ENCODE measurements at regions not wholly inside any gene's neighbourhood (a gene's known extent, or its start where the extent isn't known, plus 50 kb on each side); places are given as distances from the start of the nearest gene placed in this dataset.

- no peaks in the 10 kb centered on the region for H3K9me1 ChIP-seq (replicated peaks; ENCODE audit: control insufficient read depth, extremely low read depth, insufficient read depth, low read length)
- H3K36me3 ChIP-seq (ENCODE audit: control insufficient read depth in 2 of 2, extremely low read depth in 1 of 2, insufficient read depth in 2 of 2, low read length in 2 of 2): no peaks in the 10 kb centered on the region
- no peaks in the 10 kb centered on the region for H3K9me3 ChIP-seq (replicated peaks; ENCODE audit: control insufficient read depth, insufficient read depth, low read length)
- no peaks in the 10 kb centered on the region for H3K27me3 ChIP-seq (ENCODE audit: control insufficient read depth in 2 of 2, insufficient read depth in 2 of 2, low read length in 2 of 2)
- no TSS peak for BruUV-seq (replicated peaks)
- no peak overlapping the region for H3K27ac ChIP-seq (ENCODE audit: insufficient read depth, low read depth, low read length)
- no peaks in the 10 kb centered on the region for H3K4me1 ChIP-seq (ENCODE audit: control insufficient read depth, extremely low read depth, insufficient read depth, low read length)
- DNase-seq (ENCODE audit: low read depth, low spot score) (no peak), FAIRE-seq (no peak)
- ChIA-PET POLR2A (no interaction called here), CTCF (no interaction called here)
- no peak overlapping the region for H3K4me2 ChIP-seq (ENCODE audit: insufficient read depth, low read length)
- H3K79me2 ChIP-seq (ENCODE audit: control insufficient read depth, insufficient read depth, low read length): no peaks in the 10 kb centered on the region
- no peak overlapping the region for H3K9ac ChIP-seq (replicated peaks; ENCODE audit: extremely low read depth, insufficient read depth, low read length)
- H3K4me3 ChIP-seq (replicated peaks in 1 of 3; ENCODE audit: insufficient read depth in 1 of 3, low read depth in 1 of 3, low read length in 3 of 3): no peak overlapping the region
- dilution Hi-C loops (cut with MboI; ENCODE audit: extremely low pct_ligation_motif_present, low sequenced_read_pairs): no loop called here
- TF ChIP-seq JUN (IDR thresholded peaks at IDR 0.05; ENCODE audit: borderline replicate concordance, insufficient read depth, insufficient read length, low read depth) (no peak), CTCF (IDR thresholded peaks at IDR 0.05; ENCODE audit: extremely low read depth in 1 of 2, insufficient read depth in 1 of 2, low read depth in 1 of 2, low read length in 2 of 2) (no peak), POLR2AphosphoS5 (IDR thresholded peaks at IDR 0.05; ENCODE audit: insufficient read depth, low read depth, low read length) (no peak), FOS (IDR thresholded peaks at IDR 0.05; ENCODE audit: borderline replicate concordance, insufficient read depth, low read length) (no peak), MYC (IDR thresholded peaks at IDR 0.05; ENCODE audit: low read depth, low read length) (no peak), POLR2A (IDR thresholded peaks at IDR 0.05; ENCODE audit: low read depth, low read length) (no peak), GATA2 (IDR thresholded peaks at IDR 0.05; ENCODE audit: insufficient read depth, insufficient read length, low read depth, low read length) (no peak), MAX (IDR thresholded peaks at IDR 0.05; ENCODE audit: insufficient read depth, insufficient read length) (no peak), EZH2 (IDR thresholded peaks at IDR 0.05; ENCODE audit: borderline replicate concordance, low read depth, low read length, severe bottlenecking) (no peak)
- H2AFZ ChIP-seq (ENCODE audit: low read depth, low read length): no peak overlapping the region
- intact Hi-C loops (cut with micrococcal nuclease): no loop called here
- H4K20me1 ChIP-seq (replicated peaks; ENCODE audit: control insufficient read depth, extremely low read depth, insufficient read depth, low read length): no peaks in the 10 kb centered on the region
These were observed 593.8 kb downstream of the RPL10L start for GRCh38 chr14:46057799-46058198.

Measured in endothelial cell of umbilical vein (primary cell).